Hindlimb muscle (tissue), 1 donor: ENCODE measurements at regions not wholly inside any gene's neighbourhood (a gene's known extent, or its start where the extent isn't known, plus 50 kb on each side); places are given as distances from the start of the nearest gene placed in this dataset.
"Not testable (repeated sequence)": the region's sequence is repeated elsewhere in the genome, so short reads cannot be mapped to it uniquely, and the experiment has no call there.

Experiments
- DNase-seq: peaks from one replicate; pipeline ENCODE4 v3.0.0-alpha.2; 2013

DNA sequence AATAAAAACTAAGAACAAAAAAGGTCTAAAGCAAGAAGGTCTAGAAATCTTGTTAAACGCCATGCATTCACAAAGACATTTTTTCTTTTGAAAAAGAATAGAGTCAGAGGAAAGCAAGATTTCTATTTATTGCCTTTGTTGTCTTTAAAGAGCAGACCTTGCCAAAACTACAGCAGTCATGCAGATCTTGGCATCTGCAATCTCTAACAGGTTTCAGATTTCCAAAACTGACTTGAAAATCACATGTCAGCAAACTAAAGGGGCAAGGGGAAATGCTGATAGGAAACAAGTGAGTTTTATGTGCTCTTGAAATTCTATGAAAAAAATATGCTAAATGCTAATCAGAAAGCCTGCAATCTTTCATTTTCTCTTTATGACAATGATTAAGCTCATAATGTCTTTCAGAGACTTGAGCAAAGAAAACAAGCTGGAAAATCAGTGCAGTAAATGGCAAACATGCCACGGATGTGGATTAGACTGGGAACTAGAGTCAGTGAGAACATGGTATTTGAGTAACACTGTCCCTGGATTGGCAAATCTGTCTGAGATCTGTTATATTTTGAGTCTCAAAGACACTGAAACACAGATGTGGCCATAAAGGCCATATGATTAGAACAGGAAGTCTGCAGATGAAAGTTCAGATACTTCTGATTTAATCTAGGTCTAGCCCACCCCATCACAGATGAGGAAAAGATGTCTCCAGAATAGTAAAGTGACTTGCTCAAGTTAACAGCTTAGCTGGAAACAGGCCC lies 361.4 kb upstream of the RPS23 start:
- no peak for DNase-seq

DNA sequence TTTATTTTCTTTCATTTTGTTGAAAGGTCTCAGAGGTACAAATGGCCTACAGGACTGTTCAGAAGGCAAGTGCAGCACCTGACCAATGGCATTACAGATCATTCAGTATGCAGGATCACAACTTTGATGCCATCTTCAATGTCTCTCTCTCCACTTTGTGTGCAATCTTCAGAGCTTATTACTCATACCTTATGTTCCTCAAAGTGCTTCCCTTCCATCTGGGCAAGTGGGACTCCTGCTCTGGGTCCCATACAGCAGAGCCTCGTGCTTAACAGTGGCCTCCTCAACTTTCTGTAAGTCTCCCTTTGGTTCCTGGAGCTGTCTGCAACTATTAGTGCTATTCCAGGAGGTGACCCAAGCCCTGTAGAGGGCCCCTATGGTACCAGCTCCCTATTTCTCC lies 358.4 kb upstream of the RPS23 start:
- no peak for DNase-seq

DNA sequence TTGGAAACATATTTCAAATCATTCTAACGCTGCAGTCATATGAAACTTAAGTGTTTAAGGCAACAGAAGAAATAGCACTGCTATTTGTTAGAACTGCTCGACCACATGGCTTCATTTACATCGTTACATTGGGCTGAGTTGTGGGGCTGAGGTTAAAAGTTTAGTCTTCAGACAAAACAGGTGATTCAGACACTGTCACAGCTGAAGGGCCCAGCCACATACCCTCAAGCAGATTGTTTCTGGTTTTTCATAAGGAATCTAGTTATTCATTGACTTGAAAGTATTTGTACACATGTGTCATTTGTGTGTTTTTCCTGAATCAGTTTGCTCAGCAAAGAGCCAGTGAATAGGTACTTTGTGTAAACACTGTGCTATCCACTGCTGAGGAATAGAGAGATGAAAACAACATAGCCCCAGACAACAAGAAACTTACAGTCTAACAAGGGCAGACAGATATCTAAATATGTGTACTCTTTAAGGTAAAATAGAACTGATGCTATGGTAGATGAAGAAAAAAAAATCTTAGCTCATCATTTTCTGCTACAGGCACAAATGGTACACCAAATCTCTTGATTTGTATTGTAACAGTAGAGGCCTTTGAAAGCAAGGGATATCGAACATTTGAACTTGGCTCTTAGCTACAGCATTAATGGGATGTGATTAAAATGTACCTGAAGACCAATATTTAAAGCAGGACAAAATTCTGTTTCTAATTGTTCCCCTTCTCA lies 357.6 kb upstream of the RPS23 start:
- DNase-seq, result no peak

- no peak for DNase-seq
Observed at GRCh38 chr5:82628364-82628910, 350.3 kb upstream of the RPS23 start.

DNA sequence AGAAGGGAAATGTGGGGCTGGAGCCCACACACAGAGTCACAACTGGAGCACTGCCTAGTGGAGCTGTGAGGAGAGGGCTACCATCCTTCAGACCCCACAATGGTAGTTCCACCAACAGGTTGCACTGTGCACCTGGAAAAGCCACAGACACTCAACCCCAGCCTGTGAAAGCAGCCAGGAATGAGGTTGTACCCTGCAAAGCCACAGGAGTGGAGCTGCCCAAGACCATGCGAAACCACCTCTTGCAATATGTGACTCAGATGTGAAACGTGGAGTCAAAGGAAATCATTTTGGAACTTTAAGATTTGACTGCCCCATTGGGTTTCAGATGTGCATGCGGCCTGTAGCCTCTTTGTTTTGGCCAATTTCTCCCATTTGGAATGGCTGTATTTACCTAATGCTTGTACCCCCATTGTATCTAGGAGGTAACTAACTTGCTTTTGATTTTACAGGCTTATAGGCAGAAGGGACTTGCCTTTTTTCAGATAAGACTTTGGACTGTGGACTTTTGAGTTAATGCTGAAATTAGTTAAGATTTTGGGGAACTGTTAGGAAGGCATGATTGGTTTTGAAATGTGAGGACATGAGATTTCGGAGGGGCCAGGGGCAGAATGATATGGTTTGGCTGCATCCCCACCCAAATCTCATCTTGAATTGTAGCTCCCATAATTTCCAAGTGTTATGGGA lies 348.9 kb upstream of the RPS23 start:
- not testable (repeated sequence) for DNase-seq

DNA sequence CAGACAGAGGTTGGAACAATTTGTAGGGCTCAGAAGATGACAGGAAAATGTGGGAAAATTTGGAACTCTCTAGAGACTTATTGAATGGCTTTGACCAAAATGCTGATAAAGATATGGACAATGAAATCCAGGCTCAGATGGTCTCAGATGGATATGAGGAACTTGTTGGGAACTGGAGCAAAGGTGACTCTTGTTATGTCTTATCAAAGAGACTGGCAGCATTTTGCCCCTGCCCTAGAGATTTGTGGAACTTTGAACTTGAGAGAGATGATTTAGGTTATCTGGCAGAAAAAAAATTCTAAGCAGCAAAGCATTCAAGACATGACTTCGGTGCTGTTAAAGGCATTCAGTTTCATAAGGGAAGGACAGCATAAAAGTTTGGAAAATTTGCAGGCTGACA lies 347.9 kb upstream of the RPS23 start:
- not testable (repeated sequence) for DNase-seq

DNA sequence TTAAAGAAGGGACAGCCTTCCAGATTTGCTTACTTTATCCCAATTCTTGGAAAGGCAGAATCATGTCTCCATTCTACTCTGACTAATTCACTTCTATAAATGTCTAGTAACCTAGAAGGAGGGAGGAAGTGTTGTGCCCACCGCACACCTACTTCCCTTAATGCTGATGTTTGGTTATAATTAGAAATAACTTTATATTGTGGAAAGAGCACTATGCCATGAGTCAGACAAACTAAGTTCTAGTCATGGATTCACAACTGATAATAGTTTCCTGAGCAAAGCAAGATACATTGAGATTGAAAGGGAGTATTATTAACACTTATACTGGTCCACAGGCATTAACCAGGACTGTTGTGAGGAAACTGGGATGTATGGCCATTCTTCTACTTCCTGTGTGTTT lies 345.9 kb upstream of the RPS23 start:
- no peak for DNase-seq

DNA sequence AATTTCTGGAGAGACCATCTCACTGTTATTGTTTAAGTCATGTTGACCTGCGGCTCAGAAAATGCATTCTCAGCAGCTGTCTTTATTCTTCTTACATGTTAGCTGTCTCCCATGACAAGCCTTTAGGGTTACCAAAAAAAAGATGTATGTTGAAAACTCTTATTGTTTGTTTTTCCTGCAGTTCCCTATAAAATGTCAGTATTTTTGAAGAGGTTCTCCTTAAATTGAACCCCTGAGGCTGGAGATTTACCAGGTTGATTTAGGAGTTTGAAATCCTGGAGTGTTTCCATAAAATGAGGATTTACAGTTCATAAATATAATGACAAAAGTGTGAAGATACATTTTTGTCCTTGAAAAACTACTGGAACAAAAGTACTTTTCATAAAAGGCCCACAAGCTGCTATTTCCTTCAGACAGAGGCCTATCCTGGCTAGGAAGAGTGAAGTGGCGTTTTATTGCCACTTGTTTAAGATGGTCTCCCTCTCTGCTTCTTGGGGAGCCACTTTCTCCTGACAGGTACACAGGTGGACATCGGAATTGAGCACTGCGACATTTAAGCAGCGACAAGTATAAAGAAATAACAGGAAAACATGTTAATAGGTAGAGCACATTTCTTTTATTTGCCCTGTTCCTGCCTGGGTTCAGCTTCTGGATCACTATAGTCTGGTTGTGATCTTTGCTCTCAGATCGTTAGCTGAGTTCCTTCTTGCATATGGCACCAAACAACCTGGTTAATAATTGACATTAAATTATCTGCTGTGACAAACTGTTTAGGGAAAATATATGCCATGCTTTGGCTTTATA lies 344.8 kb upstream of the RPS23 start:
- no peak for DNase-seq

DNA sequence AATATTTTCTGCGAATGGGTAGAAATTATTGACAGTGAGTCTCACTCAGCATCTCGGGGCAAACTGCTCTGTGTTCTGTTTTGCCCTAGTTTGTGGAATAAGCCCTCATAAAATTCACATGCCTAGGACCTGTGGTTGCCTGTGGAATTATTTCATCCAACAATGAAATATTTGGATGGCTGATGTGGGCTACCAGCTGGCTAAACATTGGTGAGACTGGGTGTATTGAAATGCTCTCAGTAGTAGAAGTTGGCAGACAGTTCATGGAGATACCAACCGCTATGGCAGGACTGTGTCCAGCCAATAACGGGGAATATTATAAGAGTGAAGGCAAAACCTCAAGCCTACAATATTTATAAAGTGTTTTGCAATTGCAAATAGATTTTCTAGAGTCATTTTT lies 344.1 kb upstream of the RPS23 start:
- no peak for DNase-seq

DNA sequence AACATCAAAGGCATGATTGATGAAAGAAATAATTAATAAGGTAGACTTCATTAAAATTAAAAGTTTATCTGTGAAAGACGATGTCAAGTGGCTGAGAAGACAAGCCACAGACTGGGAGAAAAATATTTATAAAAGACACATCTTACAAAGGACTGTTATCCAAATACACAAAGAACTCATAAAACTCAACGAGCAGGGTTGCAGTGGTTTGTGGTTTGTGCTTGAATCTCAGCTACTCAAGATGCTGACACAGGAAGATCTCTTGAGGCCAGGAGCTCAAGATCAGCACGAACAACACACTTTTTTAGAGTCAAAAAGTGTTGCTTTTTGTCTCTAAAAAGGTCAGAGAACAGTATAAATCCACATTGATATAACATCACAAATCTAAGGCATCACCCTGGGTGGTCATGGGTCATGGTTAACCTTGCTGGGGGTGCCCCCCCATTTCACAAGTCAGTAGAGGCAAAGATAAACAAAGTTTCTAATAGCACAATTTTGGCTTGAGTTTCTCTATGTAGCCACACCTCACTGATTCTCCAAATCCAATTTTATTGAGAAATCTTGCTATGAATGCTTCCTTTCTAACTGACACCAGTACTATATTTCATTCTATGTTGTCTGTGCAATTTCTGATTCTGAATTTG lies 342.9 kb upstream of the RPS23 start:
- no peak for DNase-seq

DNA sequence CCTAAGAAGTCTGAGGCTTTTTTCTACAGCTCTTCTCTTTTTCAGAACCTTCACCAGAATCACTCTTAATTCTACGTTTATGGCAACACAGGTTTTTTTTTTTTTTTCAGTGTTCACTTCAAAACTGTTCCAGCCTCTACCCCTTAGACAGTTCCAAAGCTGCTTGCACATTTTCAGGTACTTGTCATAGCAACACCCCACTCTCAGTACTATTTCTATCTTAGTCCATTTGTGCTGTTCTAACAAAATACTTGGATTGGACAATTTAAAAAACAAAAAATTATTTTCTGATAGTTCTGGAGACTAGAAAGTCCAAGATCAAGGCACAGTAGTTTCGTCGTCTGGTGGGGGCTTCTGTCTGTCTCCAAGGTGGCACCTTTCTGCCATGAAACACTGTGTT lies 340.9 kb upstream of the RPS23 start:
- DNase-seq, result no peak

- no peak for DNase-seq
Observed at GRCh38 chr5:82614706-82615105, 336.6 kb upstream of the RPS23 start.

- DNase-seq, result no peak
Observed at GRCh38 chr5:82613891-82614290, 335.7 kb upstream of the RPS23 start.

DNA sequence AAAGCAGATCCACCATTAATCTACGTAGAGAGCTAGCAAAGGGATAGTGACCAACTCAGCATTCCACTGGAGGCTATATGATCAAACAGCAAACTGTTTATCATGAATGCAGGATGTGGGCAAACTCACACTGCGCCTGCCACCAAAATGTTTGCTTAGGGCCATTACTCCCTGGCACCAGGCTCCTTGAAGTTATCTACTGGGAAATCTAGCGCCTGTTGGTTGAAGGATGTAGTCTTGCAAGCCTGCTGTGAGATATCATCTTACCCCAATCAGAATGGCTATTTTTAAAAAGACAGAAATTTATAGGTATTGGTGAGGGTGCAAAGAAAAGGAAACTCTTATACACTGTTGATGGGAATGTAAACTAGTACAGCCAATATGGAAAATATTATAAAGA lies 332.5 kb upstream of the RPS23 start:
- no peak for DNase-seq

DNA sequence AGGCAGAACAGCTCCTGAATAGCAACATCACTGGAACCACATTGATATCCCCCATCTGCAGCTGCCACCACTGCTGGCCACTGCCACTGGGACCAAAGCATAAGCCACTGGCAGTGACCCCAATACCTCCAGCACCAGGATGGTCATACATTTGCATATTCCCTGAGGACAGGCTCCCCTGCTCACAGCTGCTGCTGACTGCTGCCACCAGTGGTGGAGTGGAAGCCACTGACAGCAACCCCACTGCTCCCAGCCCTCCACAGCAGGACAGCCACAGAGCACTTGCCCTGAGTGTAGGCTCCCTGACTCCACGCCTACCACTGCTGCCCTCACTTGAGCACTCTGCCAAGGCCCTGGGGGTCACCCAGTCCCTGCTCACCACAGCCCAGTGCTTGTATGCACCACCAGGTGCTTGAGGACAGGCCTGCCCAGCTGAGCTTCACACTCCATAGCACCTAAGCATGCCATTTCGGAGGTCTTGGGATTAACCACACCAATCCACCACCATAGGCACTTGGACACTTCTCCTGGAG lies 327.4 kb upstream of the RPS23 start:
- DNase-seq, result no peak

GRCh38 chr5:82603033-82603987 lies 325.2 kb upstream of the RPS23 start:
- no peak for DNase-seq

- DNase-seq, result no peak
Observed at GRCh38 chr5:82601861-82602260, 323.7 kb upstream of the RPS23 start.

- DNase-seq, result no peak
Observed at GRCh38 chr5:82601077-82601476, 322.9 kb upstream of the RPS23 start.

- no peak for DNase-seq
Observed at GRCh38 chr5:82599692-82600091, 321.5 kb upstream of the RPS23 start.

DNA sequence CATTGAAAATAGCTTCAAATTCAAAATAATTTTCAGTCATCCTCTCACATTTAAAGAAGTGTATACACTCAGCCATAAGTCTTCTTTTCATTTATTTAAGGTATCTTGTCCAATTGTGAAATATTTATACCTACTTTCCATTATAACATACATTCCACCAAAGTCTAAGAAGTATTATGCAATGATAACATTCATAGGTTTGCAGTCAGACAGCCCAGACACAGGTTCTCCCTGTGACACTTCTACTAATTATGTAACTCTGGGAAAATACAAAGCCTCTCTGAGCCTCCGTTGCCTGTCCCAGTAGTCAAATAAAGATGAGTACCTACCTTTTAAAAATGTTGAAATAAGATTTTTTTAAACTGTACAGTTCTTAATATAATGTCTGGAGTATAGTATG lies 320.9 kb upstream of the RPS23 start:
- DNase-seq, result no peak

DNA sequence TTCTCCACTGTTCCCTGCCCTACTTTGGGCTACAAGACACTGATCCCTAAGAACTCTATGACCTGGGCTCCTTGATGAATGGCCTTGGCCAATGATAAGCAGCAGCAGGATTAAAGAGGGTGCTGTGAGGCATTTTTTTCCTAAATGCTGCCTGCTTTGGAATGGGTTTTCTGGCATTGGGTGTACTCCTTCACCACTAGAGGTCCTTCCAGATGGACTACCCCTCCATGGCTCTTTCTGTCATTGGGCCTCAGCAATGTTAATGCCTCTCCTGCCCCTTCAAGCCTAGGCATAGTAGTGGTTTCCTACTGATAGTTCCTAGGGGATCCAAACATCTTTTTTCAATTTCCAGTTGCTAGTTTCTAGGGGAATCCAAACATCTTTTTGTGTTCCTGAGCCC lies 319.3 kb upstream of the RPS23 start:
- DNase-seq, result no peak
